HepG2 (cell line): ENCODE measurements at regions not wholly inside any gene's neighbourhood (a gene's known extent, or its start where the extent isn't known, plus 50 kb on each side); places are given as distances from the start of the nearest gene placed in this dataset.

Experiments used
- ATAC-seq: fragments of 200-7000 bp; cut with Tn5 transposase; 3 replicates; pipeline ENCODE4 v1.9.1; 2020; ENCODE audit warnings: mild to moderate bottlenecking, moderate library complexity
- BruUV-seq: library from RNA; stranded (reverse); fragments of 400-500 nt; replicated peaks from 2 replicates; lab custom pipeline; 2021; lab: Mats Ljungman, UMichigan
- CTCF ChIA-PET: fragments of 300-600 bp; formaldehyde crosslinking; extraction: SDS; loops from one replicate; lab custom pipeline; 2021; ENCODE audit warnings: low total read pairs, inconsistent platforms, low intra/inter-chr PET ratio; lab: Yijun Ruan, JAX
- POLR2A ChIA-PET: fragments of 350-600 bp; sonication (Branson Sonifier 250); formaldehyde crosslinking; loops from one replicate; lab custom pipeline; 2020; ENCODE audit warnings: antibody characterized with exemption, inconsistent platforms; lab: Yijun Ruan, JAX
- DNase-seq: peaks from one replicate; pipeline ENCODE4 v3.0.0-alpha.2; 2015; ENCODE audit warnings: low spot score
- FAIRE-seq: peaks from 3 replicates; lab custom pipeline; 2011; peaks lifted over from hg19 to GRCh38; lab: Jason Lieb, UNC
- H2AFZ ChIP-seq: one replicate; pipeline ENCODE4 v1.6.1; 2011; ENCODE audit warnings: low read length, inconsistent platforms
- H3K27ac ChIP-seq: fragments of 300-600 bp; 3 replicates; pipeline ENCODE4 v1.8.0; 2011; ENCODE audit warnings: mixed run types, mild to moderate bottlenecking, mixed read lengths, low read length, inconsistent platforms; ENCODE audit not compliant: insufficient read depth; ENCODE audit errors: extremely low read length
- H3K27me3 ChIP-seq, 2 experiments: fragments of 200-600 bp in 1 of 2; 2 replicates in 1 of 2; 3 replicates in 1 of 2; pipeline versions ENCODE4 v1.6.0 to v1.8.0; 2011; ENCODE audit warnings: low read length in 2 of 2, mild to moderate bottlenecking in 2 of 2, moderate library complexity in 2 of 2, inconsistent platforms in 1 of 2; ENCODE audit not compliant: insufficient read depth in 2 of 2, control insufficient read depth in 1 of 2
- H3K36me3 ChIP-seq, 2 experiments: fragments of 200-600 bp in 1 of 2; replicated peaks in 1 of 2; 2 replicates in 1 of 2; 3 replicates in 1 of 2; pipeline versions ENCODE4 v1.5.1 to v1.8.0; 2011; ENCODE audit warnings: low read length in 2 of 2, inconsistent platforms in 1 of 2; ENCODE audit not compliant: insufficient read depth in 2 of 2, control insufficient read depth in 1 of 2
- H3K4me1 ChIP-seq: 2 replicates; pipeline ENCODE4 v1.5.1; 2012; ENCODE audit warnings: low read length, inconsistent platforms; ENCODE audit not compliant: insufficient read depth
- H3K4me2 ChIP-seq: 2 replicates; pipeline ENCODE4 v1.6.0; 2011; ENCODE audit warnings: low read depth, low read length, inconsistent platforms
- H3K4me3 ChIP-seq, 3 experiments: fragments of 200-600 bp in 1 of 3; sonication (generic), shearing (Covaris generic) in 1 of 3; replicated peaks in 1 of 3; 2 replicates each; pipeline ENCODE4 v1.5.1; 2011 to 2016; ENCODE audit warnings: low read length in 3 of 3, inconsistent platforms in 2 of 3, low read depth in 2 of 3, mild to moderate bottlenecking in 2 of 3, control low read depth in 1 of 3, mixed read lengths in 1 of 3; ENCODE audit not compliant: insufficient read depth in 1 of 3
- H3K79me2 ChIP-seq: one replicate; pipeline ENCODE4 v1.6.1; 2011; ENCODE audit warnings: low read length, inconsistent platforms; ENCODE audit not compliant: insufficient read depth
- H3K9ac ChIP-seq: 2 replicates; pipeline ENCODE4 v1.6.0; 2011; ENCODE audit warnings: mild to moderate bottlenecking, low read depth, low read length, inconsistent platforms; ENCODE audit not compliant: insufficient read depth
- H3K9me3 ChIP-seq: 2 replicates; pipeline ENCODE4 v1.5.1; 2012; ENCODE audit warnings: mild to moderate bottlenecking, low read length
- H4K20me1 ChIP-seq: 2 replicates; pipeline ENCODE4 v1.6.0; 2011; ENCODE audit warnings: inconsistent platforms, mild to moderate bottlenecking, low read length, moderate library complexity; ENCODE audit not compliant: insufficient read depth
- BCL6 ChIP-seq: IDR thresholded peaks from 2 replicates; pipeline ENCODE4 v1.6.1; 2016; ENCODE audit warnings: missing genetic modification reagents, missing compliant biosample characterization
- CAMTA2 ChIP-seq: sonication (generic); formaldehyde crosslinking; IDR thresholded peaks from 2 replicates; pipeline ENCODE4 v1.4.0; 2020; ENCODE audit warnings: mild to moderate bottlenecking, missing genetic modification reagents, borderline replicate concordance
- CTCF ChIP-seq: sonication (generic); formaldehyde crosslinking; IDR thresholded peaks from 2 replicates; pipeline ENCODE4 v1.5.0; 2020; ENCODE audit warnings: mild to moderate bottlenecking, missing genetic modification reagents, moderate library complexity
- MNT ChIP-seq: fragments of 450-650 bp; IDR thresholded peaks from 2 replicates; pipeline ENCODE4 v1.6.1; 2016
- ONECUT2 ChIP-seq: sonication (generic); formaldehyde crosslinking; IDR thresholded peaks from 2 replicates; pipeline ENCODE4 v1.4.0; 2020; ENCODE audit warnings: missing genetic modification reagents
- RARA ChIP-seq: IDR thresholded peaks from 2 replicates; pipeline ENCODE4 v1.6.1; 2016; ENCODE audit warnings: missing genetic modification reagents, missing compliant biosample characterization
- RERE ChIP-seq: IDR thresholded peaks from 2 replicates; pipeline ENCODE4 v1.6.1; 2016; ENCODE audit warnings: low read depth, missing genetic modification reagents, missing compliant biosample characterization
- SALL1 ChIP-seq: sonication (generic); formaldehyde crosslinking; IDR thresholded peaks from 2 replicates; pipeline ENCODE4 v1.8.0; 2022; ENCODE audit warnings: mild to moderate bottlenecking, missing genetic modification reagents
- SMAD3 ChIP-seq: sonication (generic); formaldehyde crosslinking; IDR thresholded peaks from 2 replicates; pipeline ENCODE4 v1.4.0; 2020; ENCODE audit warnings: missing genetic modification reagents
- ZBED4 ChIP-seq: sonication (generic); formaldehyde crosslinking; IDR thresholded peaks from 2 replicates; pipeline ENCODE4 v1.4.0; 2020; ENCODE audit warnings: missing genetic modification reagents, borderline replicate concordance
- ZBTB37 ChIP-seq: sonication (generic); formaldehyde crosslinking; IDR thresholded peaks from 2 replicates; pipeline ENCODE4 v1.4.0; 2020; ENCODE audit warnings: mild to moderate bottlenecking, missing genetic modification reagents
- WGBS: methylation state at CpG from one replicate; pipeline ENCODE4 v1.1.6; 2017; ENCODE audit warnings: low lambda C conversion rate; 5-methylcytosine and 5-hydroxymethylcytosine counted together
- in situ Hi-C: cut with HindIII; loops from 2 replicates; pipeline ENCODE4 v1.10.0; 2017; ENCODE audit warnings: low pct_unique_long_range_greater_than_20kb; ENCODE audit not compliant: extremely low pct_ligation_motif_present
- intact Hi-C: fragments of 100-400 bp; cut with micrococcal nuclease; formaldehyde crosslinking; loops from one replicate; pipeline ENCODE4 v1.10.0; 2022; ENCODE audit not compliant: unreplicated experiment

GRCh38 chr19:31001991-31002390 lies 347.2 kb downstream of the TSHZ3 start:
- 6% methylated on average over 7 of the region's 11 CpGs for WGBS
- POLR2A ChIA-PET = no interaction called here
- CTCF ChIA-PET = no interaction called here
- intact Hi-C loops = no loop called here
- no peak overlapping the region for H2AFZ ChIP-seq
- no peaks in the 10 kb centered on the region for H3K4me1 ChIP-seq
- in situ Hi-C loops = no loop called here
- BruUV-seq = no TSS peak
- H3K9ac ChIP-seq = no peak overlapping the region
- DNase-seq (no peak), ATAC-seq (no peak), FAIRE-seq (no peak)
- peaks cover 68% of the 10 kb centered on the region for H3K9me3 ChIP-seq
- H3K27ac ChIP-seq = no peak overlapping the region
- no peaks in the 10 kb centered on the region for H4K20me1 ChIP-seq
- no peaks in the 10 kb centered on the region for H3K27me3 ChIP-seq
- no peaks in the 10 kb centered on the region for H3K79me2 ChIP-seq
- no peaks in the 10 kb centered on the region for H3K36me3 ChIP-seq
- no peak overlapping the region for H3K4me2 ChIP-seq
- no peak overlapping the region for H3K4me3 ChIP-seq
- TF ChIP-seq SMAD3 (CRISPR knock-in tag) = no peak
- TF ChIP-seq BCL6 = no peak
- TF ChIP-seq SALL1 (CRISPR knock-in tag) = no peak
- TF ChIP-seq RARA (CRISPR knock-in tag) = no peak
- no peak for TF ChIP-seq MNT
- TF ChIP-seq RERE (CRISPR knock-in tag) = no peak
- no peak for TF ChIP-seq CAMTA2
- no peak for TF ChIP-seq CTCF (CRISPR knock-in tag)
- TF ChIP-seq ONECUT2 (CRISPR knock-in tag) = no peak
- TF ChIP-seq ZBED4 (CRISPR knock-in tag) = no peak
- no peak for TF ChIP-seq ZBTB37
